HepG2 (cell line): ENCODE measurements at regions not wholly inside any gene's neighbourhood (a gene's known extent, or its start where the extent isn't known, plus 50 kb on each side); places are given as distances from the start of the nearest gene placed in this dataset.

Source experiments
- ATAC-seq: fragments of 200-7000 bp; cut with Tn5 transposase; 3 replicates; pipeline ENCODE4 v1.9.1; 2020; ENCODE audit warnings: mild to moderate bottlenecking, moderate library complexity
- BruUV-seq: library from RNA; stranded (reverse); fragments of 400-500 nt; replicated peaks from 2 replicates; lab custom pipeline; 2021; lab: Mats Ljungman, UMichigan
- CTCF ChIA-PET: fragments of 300-600 bp; formaldehyde crosslinking; extraction: SDS; loops from one replicate; lab custom pipeline; 2021; ENCODE audit warnings: low total read pairs, inconsistent platforms, low intra/inter-chr PET ratio; lab: Yijun Ruan, JAX
- POLR2A ChIA-PET: fragments of 350-600 bp; sonication (Branson Sonifier 250); formaldehyde crosslinking; loops from one replicate; lab custom pipeline; 2020; ENCODE audit warnings: antibody characterized with exemption, inconsistent platforms; lab: Yijun Ruan, JAX
- DNase-seq: peaks from one replicate; pipeline ENCODE4 v3.0.0-alpha.2; 2015; ENCODE audit warnings: low spot score
- FAIRE-seq: peaks from 3 replicates; lab custom pipeline; 2011; peaks lifted over from hg19 to GRCh38; lab: Jason Lieb, UNC
- H2AFZ ChIP-seq: one replicate; pipeline ENCODE4 v1.6.1; 2011; ENCODE audit warnings: low read length, inconsistent platforms
- H3K27ac ChIP-seq: fragments of 300-600 bp; 3 replicates; pipeline ENCODE4 v1.8.0; 2011; ENCODE audit warnings: mixed run types, mild to moderate bottlenecking, mixed read lengths, low read length, inconsistent platforms; ENCODE audit not compliant: insufficient read depth; ENCODE audit errors: extremely low read length
- H3K27me3 ChIP-seq, 2 experiments: fragments of 200-600 bp in 1 of 2; 2 replicates in 1 of 2; 3 replicates in 1 of 2; pipeline versions ENCODE4 v1.6.0 to v1.8.0; 2011; ENCODE audit warnings: low read length in 2 of 2, mild to moderate bottlenecking in 2 of 2, moderate library complexity in 2 of 2, inconsistent platforms in 1 of 2; ENCODE audit not compliant: insufficient read depth in 2 of 2, control insufficient read depth in 1 of 2
- H3K36me3 ChIP-seq, 2 experiments: fragments of 200-600 bp in 1 of 2; replicated peaks in 1 of 2; 2 replicates in 1 of 2; 3 replicates in 1 of 2; pipeline versions ENCODE4 v1.5.1 to v1.8.0; 2011; ENCODE audit warnings: low read length in 2 of 2, inconsistent platforms in 1 of 2; ENCODE audit not compliant: insufficient read depth in 2 of 2, control insufficient read depth in 1 of 2
- H3K4me1 ChIP-seq: 2 replicates; pipeline ENCODE4 v1.5.1; 2012; ENCODE audit warnings: low read length, inconsistent platforms; ENCODE audit not compliant: insufficient read depth
- H3K4me2 ChIP-seq: 2 replicates; pipeline ENCODE4 v1.6.0; 2011; ENCODE audit warnings: low read depth, low read length, inconsistent platforms
- H3K4me3 ChIP-seq, 3 experiments: fragments of 200-600 bp in 1 of 3; sonication (generic), shearing (Covaris generic) in 1 of 3; replicated peaks in 1 of 3; 2 replicates each; pipeline ENCODE4 v1.5.1; 2011 to 2016; ENCODE audit warnings: low read length in 3 of 3, inconsistent platforms in 2 of 3, low read depth in 2 of 3, mild to moderate bottlenecking in 2 of 3, control low read depth in 1 of 3, mixed read lengths in 1 of 3; ENCODE audit not compliant: insufficient read depth in 1 of 3
- H3K79me2 ChIP-seq: one replicate; pipeline ENCODE4 v1.6.1; 2011; ENCODE audit warnings: low read length, inconsistent platforms; ENCODE audit not compliant: insufficient read depth
- H3K9ac ChIP-seq: 2 replicates; pipeline ENCODE4 v1.6.0; 2011; ENCODE audit warnings: mild to moderate bottlenecking, low read depth, low read length, inconsistent platforms; ENCODE audit not compliant: insufficient read depth
- H3K9me3 ChIP-seq: 2 replicates; pipeline ENCODE4 v1.5.1; 2012; ENCODE audit warnings: mild to moderate bottlenecking, low read length
- H4K20me1 ChIP-seq: 2 replicates; pipeline ENCODE4 v1.6.0; 2011; ENCODE audit warnings: inconsistent platforms, mild to moderate bottlenecking, low read length, moderate library complexity; ENCODE audit not compliant: insufficient read depth
- AGO1 ChIP-seq: fragments of 200-400 bp; formaldehyde crosslinking; IDR thresholded peaks from 2 replicates; pipeline ENCODE4 v1.6.1; 2017; ENCODE audit warnings: mild to moderate bottlenecking, low read depth, low read length, moderate library complexity; ENCODE audit not compliant: poor library complexity, severe bottlenecking
- CBFB ChIP-seq: sonication (generic); formaldehyde crosslinking; IDR thresholded peaks from 2 replicates; pipeline ENCODE4 v1.4.0; 2020; ENCODE audit warnings: missing genetic modification reagents
- FOXK2 ChIP-seq: fragments of 450-650 bp; IDR thresholded peaks from 2 replicates; pipeline ENCODE4 v1.6.1; 2016
- IKZF1 ChIP-seq: fragments of 450-650 bp; IDR thresholded peaks from 2 replicates; pipeline ENCODE4 v1.7.1; 2016
- IRX3 ChIP-seq: sonication (generic); formaldehyde crosslinking; IDR thresholded peaks from 2 replicates; pipeline ENCODE4 v1.8.1; 2023; ENCODE audit warnings: mild to moderate bottlenecking, low read depth, missing genetic modification reagents, borderline replicate concordance
- KLF11 ChIP-seq: IDR thresholded peaks from 2 replicates; pipeline ENCODE4 v1.6.1; 2016; ENCODE audit warnings: missing compliant biosample characterization
- NBN ChIP-seq: fragments of 450-650 bp; conservative IDR thresholded peaks from 2 replicates; pipeline ENCODE4 v1.6.1; 2017
- RAD21 ChIP-seq: fragments of 450-650 bp; formaldehyde crosslinking; IDR thresholded peaks from 2 replicates; pipeline ENCODE4 v1.5.0; 2020; ENCODE audit warnings: mild to moderate bottlenecking
- ZKSCAN8 ChIP-seq: IDR thresholded peaks from 2 replicates; pipeline ENCODE4 v1.6.1; 2016; ENCODE audit warnings: borderline replicate concordance, missing genetic modification reagents, missing compliant biosample characterization
- ZNF367 ChIP-seq: sonication (generic); formaldehyde crosslinking; IDR thresholded peaks from 2 replicates; pipeline ENCODE4 v1.4.0; 2020; ENCODE audit warnings: missing genetic modification reagents, borderline replicate concordance
- ZNF484 ChIP-seq: sonication (generic); formaldehyde crosslinking; IDR thresholded peaks from 2 replicates; pipeline ENCODE4 v1.5.1; 2020; ENCODE audit warnings: mild to moderate bottlenecking, low read depth, missing genetic modification reagents, borderline replicate concordance
- ZNF740 ChIP-seq: sonication (generic); formaldehyde crosslinking; IDR thresholded peaks from 2 replicates; pipeline ENCODE4 v1.4.0; 2020; ENCODE audit warnings: missing genetic modification reagents
- ZXDC ChIP-seq: sonication (generic); formaldehyde crosslinking; IDR thresholded peaks from 2 replicates; pipeline ENCODE4 v1.5.0; 2020; ENCODE audit warnings: mild to moderate bottlenecking, missing genetic modification reagents
- WGBS: methylation state at CpG from one replicate; pipeline ENCODE4 v1.1.6; 2017; ENCODE audit warnings: low lambda C conversion rate; 5-methylcytosine and 5-hydroxymethylcytosine counted together
- in situ Hi-C: cut with HindIII; loops from 2 replicates; pipeline ENCODE4 v1.10.0; 2017; ENCODE audit warnings: low pct_unique_long_range_greater_than_20kb; ENCODE audit not compliant: extremely low pct_ligation_motif_present
- intact Hi-C: fragments of 100-400 bp; cut with micrococcal nuclease; formaldehyde crosslinking; loops from one replicate; pipeline ENCODE4 v1.10.0; 2022; ENCODE audit not compliant: unreplicated experiment

- BruUV-seq = no TSS peak
- intact Hi-C loops = no loop called here
- DNase-seq (no peak), FAIRE-seq (no peak), ATAC-seq (no peak)
- Histone ChIP-seq H3K9me3 (no peaks in the 10 kb centered on the region), H3K79me2 (no peaks in the 10 kb centered on the region), H3K4me2 (no peak overlapping the region), H4K20me1 (no peaks in the 10 kb centered on the region), H3K4me3 (no peak overlapping the region), H3K4me1 (no peaks in the 10 kb centered on the region), H3K9ac (no peak overlapping the region), H2AFZ (no peak overlapping the region), H3K36me3 (no peaks in the 10 kb centered on the region), H3K27me3 (peaks cover 0 to 2% of the 10 kb centered on the region in 2 experiments; a peak in 3 of 5 replicates), H3K27ac (no peak overlapping the region)
- TF ChIP-seq FOXK2 (no peak), ZXDC (no peak), IRX3 (no peak), KLF11 (CRISPR knock-in tag) (no peak), ZNF484 (CRISPR knock-in tag) (no peak), AGO1 (no peak), NBN (no peak), ZNF367 (CRISPR knock-in tag) (no peak), ZNF740 (no peak), ZKSCAN8 (no peak), RAD21 (CRISPR knock-in tag) (no peak), CBFB (no peak), IKZF1 (no peak)
- POLR2A ChIA-PET = no interaction called here
- CTCF ChIA-PET = no interaction called here
- in situ Hi-C loops = no loop called here
- WGBS = 4% methylated on average over 7 of the region's 7 CpGs
Observed at GRCh38 chr1:34653110-34653509, 101.7 kb upstream of the GJB5 start.
